ENCODE measurements at regions not wholly inside any gene's neighbourhood (a gene's known extent, or its start where the extent isn't known, plus 50 kb on each side); places are given as distances from the start of the nearest gene placed in this dataset.

DNA sequence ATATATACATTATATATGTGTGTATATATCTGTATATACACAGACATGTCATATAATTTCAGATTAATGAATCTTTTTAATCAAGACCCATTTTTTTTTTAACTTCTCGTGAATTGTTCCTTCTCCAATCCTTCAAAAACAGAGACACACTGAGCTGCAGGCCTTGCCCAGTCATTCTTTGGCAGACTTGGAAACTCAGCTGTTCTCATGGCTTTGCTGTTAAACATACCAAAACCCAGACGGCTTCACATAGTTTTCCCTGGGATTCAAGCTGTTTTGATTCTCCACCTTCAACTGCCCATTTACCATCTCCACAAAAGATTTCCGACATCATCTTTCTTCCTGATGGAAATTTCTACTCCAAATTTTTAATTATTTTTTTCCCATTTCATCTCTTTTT, 148.7 kb downstream of the KCNJ2 start:
- TF ChIP-seq EP300 (IDR thresholded peaks at IDR 0.05) (no peak), CTCF (IDR thresholded peaks at IDR 0.05) (no peak), POLR2AphosphoS5 (IDR thresholded peaks at IDR 0.05) (no peak)

All from stomach (tissue), 4 donors.